Epithelial cell of prostate (primary cell): ENCODE measurements at regions not wholly inside any gene's neighbourhood (a gene's known extent, or its start where the extent isn't known, plus 50 kb on each side); places are given as distances from the start of the nearest gene placed in this dataset.

Experiments used
- DNase-seq: peaks from one replicate; pipeline ENCODE4 v3.0.0-alpha.2; 2011; ENCODE audit warnings: low read depth, low spot score
- H3K27ac ChIP-seq: fragments of 450-650 bp; 2 replicates; pipeline ENCODE4 v1.5.1; 2017; ENCODE audit warnings: mild to moderate bottlenecking

GRCh38 chr16:87166934-87167333, 150.3 kb downstream of the C16orf95 start:
- no peak for DNase-seq
- H3K27ac ChIP-seq, result no peak overlapping the region

DNA sequence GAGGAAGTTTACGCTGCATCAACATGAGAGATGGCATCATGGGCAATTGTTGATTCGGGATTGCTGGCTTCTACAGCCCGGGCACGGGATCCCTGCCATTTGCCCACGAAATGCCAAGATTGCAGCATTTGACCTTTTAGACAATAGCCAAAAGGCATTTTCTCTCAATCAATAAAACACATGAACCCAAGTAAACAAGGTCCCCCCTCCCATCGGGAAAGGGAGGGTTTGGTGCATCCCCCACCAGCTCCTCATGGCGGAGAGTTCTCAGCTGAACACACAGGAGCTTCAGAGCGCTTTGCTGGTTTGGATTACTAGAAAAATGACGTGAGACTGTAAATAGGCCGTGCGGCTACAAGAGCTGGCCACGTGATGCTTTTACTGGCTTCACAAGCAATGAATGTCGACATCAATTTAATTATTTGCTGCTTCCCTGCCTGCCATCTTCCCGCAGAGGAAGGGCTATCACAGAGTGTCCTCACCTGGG, 147.6 kb downstream of the C16orf95 start:
- DNase-seq, result no peak
- no peak overlapping the region for H3K27ac ChIP-seq

GRCh38 chr16:87170310-87170709, 146.9 kb downstream of the C16orf95 start:
- no peak for DNase-seq
- H3K27ac ChIP-seq, result no peak overlapping the region

DNA sequence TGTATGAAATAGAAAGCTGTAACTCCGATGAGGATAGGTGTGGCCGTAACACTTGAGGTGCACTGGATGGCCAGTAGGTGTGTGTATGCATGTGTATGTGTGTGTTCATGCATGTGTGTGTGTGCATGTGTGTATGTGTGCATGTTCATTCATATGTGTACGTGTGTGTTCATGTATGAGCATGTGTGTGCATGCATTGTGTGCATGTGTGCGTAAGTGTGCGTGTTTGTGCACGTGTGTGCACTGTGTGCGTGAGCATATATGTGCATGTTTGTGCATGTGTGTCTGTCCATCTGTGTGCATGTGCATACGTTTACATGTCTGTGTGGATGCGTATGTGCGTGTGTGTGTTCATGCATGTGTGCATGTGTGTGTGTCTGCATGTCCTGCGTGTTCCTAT, 145.5 kb downstream of the C16orf95 start:
- no peak for DNase-seq
- H3K27ac ChIP-seq, result no peak overlapping the region

GRCh38 chr16:87172632-87173031, 144.6 kb downstream of the C16orf95 start:
- no peak for DNase-seq
- no peak overlapping the region for H3K27ac ChIP-seq

- H3K27ac ChIP-seq, result no peak overlapping the region
- DNase-seq, result no peak
Observed at GRCh38 chr16:87173294-87173893, 143.8 kb downstream of the C16orf95 start.

- no peak overlapping the region for H3K27ac ChIP-seq
- DNase-seq, result no peak
Observed at GRCh38 chr16:87174061-87174460, 143.1 kb downstream of the C16orf95 start.

GRCh38 chr16:87176735-87177134, 140.5 kb downstream of the C16orf95 start:
- DNase-seq, result no peak
- H3K27ac ChIP-seq, result no peak overlapping the region

DNA sequence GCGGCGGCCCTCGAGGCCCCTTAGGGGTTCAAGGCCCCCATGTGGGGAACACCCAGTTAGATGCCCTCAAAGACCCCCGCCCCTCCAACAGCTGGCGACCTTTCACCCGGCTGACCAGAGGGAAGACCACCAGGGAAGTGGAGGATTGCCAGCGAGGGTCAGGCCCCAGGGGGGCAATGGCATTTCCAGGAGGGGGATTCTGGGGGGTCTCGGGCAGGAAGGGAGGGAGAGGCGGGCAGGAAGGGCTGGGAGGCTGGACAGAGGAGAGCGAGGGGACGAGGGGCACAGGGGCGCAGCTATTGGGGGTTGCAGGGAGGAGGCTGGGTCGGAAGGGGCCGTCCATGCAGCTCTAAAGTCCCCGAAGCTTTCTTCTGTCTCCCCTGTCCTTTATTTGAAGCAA, 139.5 kb downstream of the C16orf95 start:
- no peak for DNase-seq
- H3K27ac ChIP-seq, result no peak overlapping the region

DNA sequence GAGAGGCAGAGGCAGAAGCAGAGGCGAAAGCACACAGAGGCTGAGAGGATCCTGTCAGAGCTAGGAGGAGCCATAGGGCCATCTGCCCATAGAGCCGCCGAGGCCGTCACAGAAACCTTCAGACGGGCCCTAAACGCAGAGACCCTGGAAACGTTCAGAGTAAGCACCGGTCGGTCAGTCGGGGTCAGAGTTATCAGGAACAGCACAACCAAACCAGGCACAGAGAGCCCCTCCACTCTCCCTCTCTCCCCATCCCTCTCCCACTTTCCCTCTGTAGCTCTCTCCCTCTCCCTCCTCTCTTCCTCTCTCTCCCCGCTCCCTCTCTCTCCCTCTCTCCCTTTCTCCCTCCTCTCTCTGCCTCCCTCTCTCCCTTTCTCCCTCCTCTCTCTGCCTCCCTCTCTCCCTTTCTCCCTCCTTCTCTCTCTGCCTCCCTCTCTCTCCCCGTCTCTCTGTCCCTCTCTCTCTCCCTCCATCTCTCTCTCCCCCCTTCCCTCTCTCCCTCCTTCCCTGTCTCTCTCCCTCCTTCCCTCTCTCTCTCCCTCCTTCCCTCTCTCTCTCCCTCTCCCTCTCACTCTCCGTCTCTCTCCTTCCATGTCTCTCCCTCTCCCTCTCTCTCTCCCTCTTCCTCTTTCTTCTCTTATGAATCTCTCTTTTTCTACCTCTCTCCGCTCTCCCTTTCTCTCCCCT, 138.9 kb downstream of the C16orf95 start:
- DNase-seq, result no peak
- H3K27ac ChIP-seq, result no peak overlapping the region

DNA sequence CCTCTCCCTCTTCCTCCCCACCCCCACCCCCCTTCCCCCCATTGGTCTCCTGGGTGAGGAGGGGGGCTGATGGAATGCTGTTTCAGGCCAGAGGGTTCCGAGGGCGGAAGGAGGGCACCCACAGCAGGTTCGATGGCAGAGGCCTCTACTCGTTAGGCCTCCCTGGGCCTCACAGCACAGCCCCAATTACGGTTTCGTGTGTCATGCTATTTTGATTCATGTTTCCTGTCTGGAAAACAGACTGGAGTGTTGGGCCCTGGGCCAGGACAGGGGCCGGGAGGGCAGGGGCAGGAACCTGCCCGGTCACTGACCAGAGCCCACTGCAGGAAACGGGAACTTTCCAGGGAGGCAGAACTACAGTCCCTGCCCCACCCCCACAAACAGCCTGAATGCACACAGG, 138.2 kb downstream of the C16orf95 start:
- DNase-seq, result no peak
- no peak overlapping the region for H3K27ac ChIP-seq

DNA sequence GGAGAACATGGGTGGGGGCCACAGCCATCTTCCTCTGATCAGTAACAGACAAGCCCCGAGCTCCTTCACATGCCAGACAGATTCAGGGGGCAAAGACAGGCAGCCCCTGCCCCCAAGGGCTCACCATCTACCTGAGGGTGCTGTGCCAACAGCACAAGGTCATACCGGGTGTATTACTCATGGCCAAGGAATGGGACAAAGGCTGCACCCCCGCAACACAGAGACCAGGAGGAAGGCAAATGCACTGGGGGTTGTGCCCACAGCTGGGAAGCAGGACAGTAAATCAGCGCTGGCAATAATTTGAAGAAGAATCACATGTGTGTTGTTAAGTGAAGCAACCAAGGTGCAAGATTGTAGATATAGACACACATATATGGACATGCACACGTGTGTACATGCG, 137.1 kb downstream of the C16orf95 start:
- no peak overlapping the region for H3K27ac ChIP-seq
- no peak for DNase-seq

- H3K27ac ChIP-seq, result no peak overlapping the region
- DNase-seq, result no peak
Observed at GRCh38 chr16:87182759-87183158, 134.4 kb downstream of the C16orf95 start.

DNA sequence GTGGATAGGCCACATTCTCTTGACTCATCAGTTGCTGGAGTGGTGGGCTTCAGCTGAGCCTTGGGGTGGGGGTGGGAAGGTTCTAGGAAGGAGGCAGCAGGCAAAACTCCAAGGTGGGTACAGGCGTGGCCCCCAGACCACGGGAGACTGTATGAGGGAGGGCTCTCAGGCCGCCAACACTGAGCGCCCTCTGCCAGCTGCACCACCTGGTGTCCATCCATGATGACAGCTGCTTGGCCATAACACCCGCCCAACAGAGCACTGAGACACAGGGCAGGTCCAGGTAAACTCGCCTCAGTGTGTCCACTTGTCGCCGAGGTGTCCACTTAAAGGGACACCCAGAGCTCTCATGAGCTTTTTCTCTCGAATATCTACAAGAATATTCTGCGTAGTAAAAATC, 133.5 kb downstream of the C16orf95 start:
- no peak overlapping the region for H3K27ac ChIP-seq
- no peak for DNase-seq

- H3K27ac ChIP-seq, result no peak overlapping the region
- no peak for DNase-seq
Observed at GRCh38 chr16:87185308-87185707, 131.9 kb downstream of the C16orf95 start.

GRCh38 chr16:87185983-87186382, 131.2 kb downstream of the C16orf95 start:
- no peak for DNase-seq
- no peak overlapping the region for H3K27ac ChIP-seq

DNA sequence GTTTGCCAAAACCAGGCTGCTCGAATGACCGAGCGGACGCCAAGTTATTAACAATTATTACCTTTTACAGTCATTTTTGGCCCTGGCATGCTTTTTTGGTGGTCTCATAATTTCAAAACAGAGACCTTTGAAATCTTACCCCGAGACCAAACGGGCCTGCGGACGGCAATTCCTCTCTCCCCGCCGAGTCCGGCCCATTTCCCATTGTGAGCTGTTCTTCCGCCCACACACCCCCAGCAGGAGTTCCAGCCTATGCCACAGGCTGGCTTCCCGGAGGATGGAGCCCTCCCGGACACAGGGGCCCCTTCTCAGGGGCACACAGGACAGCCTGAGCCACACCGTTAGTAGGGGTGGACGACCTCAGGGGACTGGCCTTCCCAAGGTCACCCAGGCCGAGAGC, 130.7 kb downstream of the C16orf95 start:
- DNase-seq, result no peak
- no peak overlapping the region for H3K27ac ChIP-seq

GRCh38 chr16:87186876-87187533, 130.2 kb downstream of the C16orf95 start:
- no peak for DNase-seq
- H3K27ac ChIP-seq, result no peak overlapping the region

- no peak overlapping the region for H3K27ac ChIP-seq
- DNase-seq, result no peak
Observed at GRCh38 chr16:87188104-87188503, 129.1 kb downstream of the C16orf95 start.

DNA sequence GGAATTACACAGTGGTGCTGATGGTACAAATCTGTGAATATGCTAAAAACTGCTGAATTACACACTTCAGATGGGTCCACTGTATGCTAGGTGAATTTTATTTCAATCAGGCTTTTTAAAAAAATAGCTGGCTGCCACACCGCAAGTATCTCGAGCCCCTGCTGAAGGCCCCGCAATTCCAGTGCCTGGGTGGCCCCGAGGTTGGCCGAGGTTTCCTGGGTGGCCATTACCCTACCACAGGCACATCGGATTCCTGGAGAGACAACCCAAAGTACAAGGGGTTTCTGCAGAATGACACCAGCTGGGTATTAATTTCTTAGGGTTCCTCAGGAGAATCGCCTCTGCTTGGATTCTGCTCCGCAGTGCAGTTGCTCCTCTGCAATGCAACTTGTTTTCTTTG, 127.8 kb downstream of the C16orf95 start:
- H3K27ac ChIP-seq, result no peak overlapping the region
- DNase-seq, result no peak
